NT2/D1 (cell line): ENCODE measurements at regions not wholly inside any gene's neighbourhood (a gene's known extent, or its start where the extent isn't known, plus 50 kb on each side); places are given as distances from the start of the nearest gene placed in this dataset.

Experiments
- SUZ12 ChIP-seq: IDR thresholded peaks from 2 replicates; pipeline ENCODE4 v1.6.1; 2011; ENCODE audit not compliant: insufficient read length, insufficient read depth; ENCODE audit errors: extremely low read depth
- YY1 ChIP-seq: IDR thresholded peaks from 2 replicates; pipeline ENCODE4 v1.6.1; 2011; ENCODE audit not compliant: insufficient read length, insufficient read depth
- ZNF274 ChIP-seq: IDR thresholded peaks from 2 replicates; pipeline ENCODE4 v1.6.1; 2011; ENCODE audit warnings: mild to moderate bottlenecking, low read depth, low read length

DNA sequence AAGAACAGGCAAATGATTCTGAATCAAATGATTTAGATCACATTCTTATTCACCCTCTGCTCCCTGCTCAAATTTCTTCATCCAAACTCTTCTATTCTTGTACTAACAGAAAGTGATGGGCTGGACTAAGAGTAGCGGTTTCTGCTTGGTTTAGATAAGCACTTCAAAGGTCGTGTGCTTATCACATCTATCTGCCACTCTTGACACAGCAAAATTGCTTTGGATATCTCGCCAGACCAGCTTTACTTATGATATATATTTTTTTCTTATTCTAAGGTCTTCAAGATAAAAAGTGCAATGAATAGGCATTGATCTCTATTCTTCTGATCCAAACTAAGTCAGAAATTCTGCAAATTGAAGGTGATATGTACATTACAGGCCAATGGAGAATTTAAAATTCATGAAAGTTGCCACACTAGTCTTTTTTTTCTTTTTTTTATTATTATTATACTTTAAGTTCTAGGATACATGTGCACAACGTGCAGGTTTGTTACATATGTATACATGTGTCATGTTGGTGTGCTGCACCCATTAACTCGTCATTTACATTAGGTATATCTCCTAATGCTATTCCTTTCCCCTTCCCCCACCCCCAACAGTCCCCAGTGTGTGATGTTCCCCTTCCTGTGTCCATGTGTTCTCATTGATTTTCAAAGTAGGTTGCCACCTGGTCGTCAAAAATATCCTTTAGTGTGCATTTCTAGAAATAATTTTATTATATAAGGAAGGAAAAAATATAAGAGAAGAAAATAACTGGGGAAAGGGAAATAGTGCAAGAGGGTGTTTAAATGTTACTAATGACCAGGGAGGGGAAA lies 1941.0 kb upstream of the RAG2 start:
- TF ChIP-seq ZNF274 (no peak), YY1 (no peak), SUZ12 (no peak)
